ENCODE measurements at regions not wholly inside any gene's neighbourhood (a gene's known extent, or its start where the extent isn't known, plus 50 kb on each side); places are given as distances from the start of the nearest gene placed in this dataset.

DNA sequence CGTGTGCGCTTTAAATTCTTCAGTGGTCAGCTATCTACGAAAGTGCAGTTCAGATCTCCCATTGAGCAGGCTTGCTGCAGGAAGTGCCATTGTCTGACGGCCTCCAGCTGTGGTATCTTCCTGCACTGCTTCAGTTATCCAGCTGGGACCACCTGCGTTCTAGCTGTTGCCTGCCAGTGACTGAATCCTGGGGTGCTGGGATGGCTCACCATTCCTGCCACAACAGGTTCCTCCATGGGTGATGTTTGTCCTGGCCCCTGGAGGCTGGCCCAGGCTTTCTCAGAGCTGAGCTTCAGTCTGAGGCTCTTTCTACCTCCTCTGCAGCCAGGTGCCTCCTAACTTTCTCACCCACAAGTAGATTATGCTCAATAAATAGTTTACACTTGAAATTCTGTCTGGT, 498.5 kb upstream of the HS6ST1 start:
- no peak for DNase-seq (ENCODE audit: low read depth in 4 of 4, low spot score in 3 of 4)

DNA sequence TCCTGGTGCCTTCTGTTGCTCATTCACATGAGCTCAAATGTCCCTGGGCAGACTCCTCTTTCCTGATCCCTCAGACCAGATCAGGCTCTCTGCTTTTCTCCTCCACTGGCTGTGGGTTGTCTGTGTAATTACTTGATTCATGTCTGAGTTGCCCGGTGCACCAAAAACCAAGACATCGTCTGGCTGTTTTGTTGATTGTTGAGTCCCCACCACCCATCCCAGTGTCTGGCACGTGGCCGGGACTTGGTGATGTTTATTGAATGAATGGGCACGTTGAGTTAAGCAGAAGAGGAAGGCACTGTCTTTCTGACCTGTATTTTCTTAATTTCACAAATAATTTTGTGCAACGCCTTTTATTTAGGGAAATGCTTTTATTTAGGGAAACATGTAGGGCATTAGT, 499.1 kb upstream of the HS6ST1 start:
- no peak for DNase-seq (ENCODE audit: low read depth in 4 of 4, low spot score in 3 of 4)

DNA sequence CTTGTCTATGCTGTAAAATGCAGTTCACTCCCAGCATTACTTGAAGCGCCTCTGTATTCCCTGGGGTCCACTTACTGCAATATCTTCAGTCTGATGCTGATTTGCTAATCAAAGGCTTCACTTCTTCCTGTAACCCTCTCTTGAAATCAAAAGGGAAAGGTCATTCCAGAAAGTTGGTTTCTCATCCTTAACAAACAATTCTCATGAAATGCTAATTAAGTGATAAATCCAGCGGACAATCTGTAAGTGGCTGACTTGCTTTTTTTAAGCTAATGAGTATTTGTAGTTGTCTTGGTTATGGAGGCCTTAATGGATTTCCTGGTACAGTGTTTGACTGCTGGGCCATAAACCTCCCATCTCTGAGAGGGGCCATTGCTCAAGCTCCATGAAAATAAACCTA, 499.6 kb upstream of the HS6ST1 start:
- DNase-seq (ENCODE audit: low read depth in 4 of 4, low spot score in 3 of 4): no peak

DNA sequence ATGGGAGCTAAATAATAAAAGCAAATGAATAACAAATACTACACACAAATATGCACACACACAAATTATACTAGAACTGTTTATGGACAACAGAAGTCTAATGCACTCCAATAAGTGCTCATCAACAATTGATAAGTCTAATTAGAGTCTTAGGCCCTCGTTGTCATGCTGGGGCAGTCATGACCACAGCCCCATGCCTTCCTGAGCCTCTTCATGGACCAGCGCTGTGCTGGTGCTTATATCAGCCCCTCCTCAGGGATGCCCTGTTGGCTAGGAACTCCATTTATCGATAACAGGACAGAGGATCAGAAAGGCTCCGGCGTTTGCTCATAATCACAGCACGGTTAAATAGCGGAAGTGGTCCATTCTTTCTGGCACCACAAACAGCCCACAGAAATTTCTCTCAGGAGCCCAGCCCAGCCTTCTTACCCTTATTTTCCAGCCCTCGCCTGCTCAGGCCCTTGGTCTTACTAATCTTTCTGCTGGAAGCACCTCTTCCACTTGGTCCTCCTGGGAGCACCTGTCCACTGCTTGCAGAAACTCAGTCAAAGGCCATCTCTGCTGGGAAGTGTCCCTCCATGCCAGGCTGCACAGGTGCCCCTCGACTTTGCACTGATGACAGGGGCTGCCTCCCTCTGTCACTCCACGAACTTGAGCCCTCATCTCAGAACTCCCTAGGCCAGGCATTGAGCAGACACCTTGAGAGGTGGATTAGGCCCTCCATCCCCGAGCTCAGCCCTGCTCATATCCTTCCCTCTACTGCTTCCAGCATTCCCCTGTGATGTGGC, 500.2 kb upstream of the HS6ST1 start:
- no peak for DNase-seq (ENCODE audit: low read depth in 4 of 4, low spot score in 3 of 4)

DNA sequence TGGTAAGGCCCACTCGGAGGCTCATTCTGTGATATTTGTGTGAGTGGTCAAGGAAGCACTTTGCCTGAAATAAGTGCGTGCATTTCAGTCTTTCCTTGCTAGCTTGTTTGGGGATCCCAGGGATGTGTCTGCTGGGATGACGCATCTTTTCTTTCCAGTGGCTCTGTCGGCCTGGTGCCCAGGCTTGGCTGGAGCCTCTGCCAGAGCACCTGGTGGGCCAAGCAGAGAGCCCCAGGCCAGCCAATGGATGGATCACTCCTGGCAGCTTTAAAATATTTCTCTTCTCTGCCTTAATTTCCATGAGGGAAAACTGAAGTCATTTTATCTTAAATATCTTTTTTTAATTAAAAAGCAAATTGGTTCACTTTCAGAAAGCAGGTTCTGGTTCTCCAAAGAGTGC, 501.8 kb upstream of the HS6ST1 start:
- no peak for DNase-seq (ENCODE audit: low read depth in 4 of 4, low spot score in 3 of 4)

DNA sequence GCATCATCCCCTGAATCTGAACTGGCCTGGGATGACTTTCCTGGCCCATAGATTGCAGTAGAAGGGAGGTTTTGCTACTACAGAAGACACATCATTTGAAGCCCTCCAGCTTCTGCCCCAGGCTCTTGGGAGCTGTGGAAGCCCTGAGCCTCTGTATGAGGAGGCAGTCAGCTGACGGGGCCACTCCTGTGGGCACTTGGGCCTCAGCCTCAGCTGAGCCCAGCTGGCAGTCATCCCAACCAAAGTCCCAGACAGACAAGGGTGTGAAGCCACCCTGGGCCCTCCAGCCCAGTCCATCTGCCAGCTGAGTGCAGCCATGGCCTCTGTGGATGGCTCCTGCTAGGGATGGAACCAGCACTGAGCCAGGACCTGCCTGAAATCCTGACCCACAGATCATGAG, 502.3 kb upstream of the HS6ST1 start:
- DNase-seq (ENCODE audit: low read depth in 4 of 4, low spot score in 3 of 4): no peak

DNA sequence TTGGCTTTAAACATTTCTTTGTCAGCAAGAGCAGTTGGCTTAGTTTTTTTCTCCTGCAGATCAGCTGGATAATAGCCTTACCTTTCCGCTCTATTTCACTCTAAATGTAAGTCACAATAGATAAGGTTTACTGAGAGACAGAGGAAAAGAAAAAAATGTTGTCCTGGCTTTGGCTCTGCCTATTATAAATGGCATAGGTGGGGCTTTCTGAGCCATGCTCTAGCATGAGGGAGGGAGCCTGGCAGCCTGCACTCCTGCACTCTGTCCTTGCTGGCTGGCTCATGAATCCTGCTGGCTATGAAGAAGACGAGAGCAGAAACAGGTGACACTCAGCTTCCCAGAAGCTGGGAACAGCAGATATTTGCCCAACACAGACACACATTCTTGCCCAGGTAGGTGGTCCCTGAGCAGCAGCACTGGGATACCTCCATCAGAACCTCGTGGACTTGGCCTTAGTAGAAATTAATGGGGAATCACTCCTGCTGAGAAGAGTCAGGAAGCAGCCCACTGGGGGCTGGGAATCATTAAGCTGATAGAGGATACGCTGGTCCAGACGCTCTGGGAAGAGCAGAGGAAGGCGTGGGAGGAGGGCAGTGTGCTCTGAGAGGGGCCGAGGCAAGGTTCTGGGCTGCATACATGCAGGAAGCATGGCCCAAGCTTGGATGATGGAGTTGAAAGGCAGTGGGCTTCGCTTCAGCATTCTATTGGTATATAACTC, 514.4 kb upstream of the HS6ST1 start:
- DNase-seq (ENCODE audit: low read depth in 4 of 4, low spot score in 3 of 4): no peak

DNA sequence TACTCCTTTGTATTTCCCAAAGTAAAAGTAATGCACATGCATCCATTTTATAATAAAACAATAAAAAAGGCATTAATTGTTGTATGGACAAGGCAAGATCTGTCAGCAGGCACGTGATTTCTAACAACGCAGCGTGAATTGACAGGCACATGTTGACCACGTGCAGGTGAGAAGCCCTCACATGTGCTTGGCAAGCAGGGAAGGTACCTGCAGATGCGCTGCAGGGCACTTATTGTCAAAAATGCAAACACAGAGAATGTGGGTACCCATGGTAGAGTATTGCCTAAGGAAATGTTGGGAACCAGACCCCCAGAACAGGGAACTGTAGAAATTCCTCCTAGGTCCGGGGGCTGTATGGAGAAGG, 515.0 kb upstream of the HS6ST1 start:
- no peak for DNase-seq (ENCODE audit: low read depth in 4 of 4, low spot score in 3 of 4)

DNA sequence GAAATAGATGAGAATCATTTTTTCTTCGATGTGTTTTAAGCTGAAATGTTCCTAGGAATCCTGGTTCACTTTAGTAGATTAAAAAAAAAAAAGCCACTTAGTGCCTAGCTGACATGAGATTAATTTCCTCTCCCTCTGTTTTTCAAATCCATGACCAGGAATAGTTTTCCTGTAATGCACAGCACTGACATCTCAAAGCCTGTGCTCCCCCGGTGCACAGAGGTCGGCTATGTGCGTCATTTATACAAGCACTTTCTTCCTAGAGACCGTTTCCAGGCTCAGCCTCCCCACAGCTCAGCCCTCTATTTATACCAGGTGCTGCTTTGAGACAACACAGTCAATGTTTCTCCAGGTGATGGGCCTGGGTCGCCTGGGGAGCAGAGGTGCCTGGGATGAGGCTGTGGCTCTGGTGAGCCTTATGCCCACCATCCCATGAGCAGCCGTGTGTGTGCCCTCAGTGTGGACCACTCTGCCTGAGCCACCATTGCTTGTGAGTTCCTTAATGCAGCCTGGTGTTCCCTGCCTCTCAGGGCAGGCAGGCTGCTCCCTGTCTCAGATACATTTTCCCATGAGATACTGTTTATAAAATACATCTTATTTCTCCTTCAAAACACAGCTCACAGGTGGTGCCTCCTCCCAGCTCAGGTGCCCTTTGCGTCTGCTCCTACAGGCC, 515.7 kb upstream of the HS6ST1 start:
- peak in 1 of 4 donors; percentile 7 for DNase-seq (ENCODE audit: low read depth in 4 of 4, low spot score in 3 of 4)

DNA sequence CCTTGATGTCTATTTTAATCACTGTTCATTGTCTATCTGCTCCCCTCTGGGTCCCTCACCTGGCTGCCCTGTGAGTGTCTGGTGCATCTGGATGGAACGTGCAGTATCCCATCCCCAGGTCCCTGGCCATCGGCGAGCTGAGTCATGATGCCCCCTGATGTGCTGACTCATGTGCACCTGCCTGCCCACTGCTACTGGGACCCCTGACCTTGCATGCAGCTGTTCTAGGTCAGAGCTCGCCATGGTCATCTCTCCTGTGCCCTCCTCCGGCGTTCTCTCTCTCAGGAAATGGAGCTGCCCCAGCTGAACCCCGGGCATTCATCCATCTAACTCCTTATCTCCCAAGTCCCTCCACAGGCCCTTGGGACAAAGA, 516.2 kb upstream of the HS6ST1 start:
- DNase-seq (ENCODE audit: low read depth in 4 of 4, low spot score in 3 of 4): no peak

DNA sequence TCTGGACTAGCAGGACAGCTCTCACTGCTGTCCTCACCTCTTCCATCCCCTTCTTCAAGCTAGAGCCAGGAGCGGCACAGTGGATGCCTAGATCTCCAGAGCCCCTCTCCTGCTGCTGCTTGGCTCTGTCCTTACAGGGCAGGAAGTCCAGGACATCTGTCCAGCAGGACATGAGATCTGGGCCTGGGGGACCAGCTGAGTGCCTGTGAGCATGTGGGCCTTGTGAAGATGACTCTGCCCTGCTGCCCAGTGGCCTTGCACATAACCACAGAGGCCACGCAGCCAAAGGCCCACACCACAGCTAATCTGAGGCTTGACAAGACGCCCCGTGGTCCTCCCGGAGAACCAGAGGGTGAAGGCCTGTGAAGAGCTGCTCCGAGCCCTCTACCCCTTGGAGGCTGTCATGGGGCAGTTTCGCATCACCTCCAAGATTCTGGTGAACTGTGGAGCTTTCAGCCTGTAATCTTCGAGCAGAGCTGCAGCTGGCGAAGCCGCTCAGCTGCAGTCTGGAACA, 516.7 kb upstream of the HS6ST1 start:
- DNase-seq (ENCODE audit: low read depth in 4 of 4, low spot score in 3 of 4): no peak

DNA sequence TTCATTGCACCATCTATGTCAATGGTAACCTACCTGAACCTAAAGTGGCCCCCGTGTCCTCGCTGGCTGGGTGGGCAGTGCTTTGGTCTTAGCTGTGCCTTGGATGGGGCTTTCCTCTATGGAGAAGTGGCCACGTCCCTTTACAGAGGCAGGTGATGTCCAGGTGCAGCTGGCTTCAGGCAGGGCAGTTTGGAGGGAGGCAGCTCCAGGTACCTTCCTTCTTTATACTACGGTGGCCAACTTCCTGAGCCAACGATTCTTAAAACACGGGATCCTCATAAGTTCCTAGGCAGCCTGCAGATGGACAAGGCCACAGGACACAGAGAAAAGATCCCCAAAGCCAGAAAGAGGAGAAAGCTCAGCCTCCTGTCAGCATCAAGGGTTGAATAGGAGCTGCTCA, 517.3 kb upstream of the HS6ST1 start:
- no peak for DNase-seq (ENCODE audit: low read depth in 4 of 4, low spot score in 3 of 4)

DNA sequence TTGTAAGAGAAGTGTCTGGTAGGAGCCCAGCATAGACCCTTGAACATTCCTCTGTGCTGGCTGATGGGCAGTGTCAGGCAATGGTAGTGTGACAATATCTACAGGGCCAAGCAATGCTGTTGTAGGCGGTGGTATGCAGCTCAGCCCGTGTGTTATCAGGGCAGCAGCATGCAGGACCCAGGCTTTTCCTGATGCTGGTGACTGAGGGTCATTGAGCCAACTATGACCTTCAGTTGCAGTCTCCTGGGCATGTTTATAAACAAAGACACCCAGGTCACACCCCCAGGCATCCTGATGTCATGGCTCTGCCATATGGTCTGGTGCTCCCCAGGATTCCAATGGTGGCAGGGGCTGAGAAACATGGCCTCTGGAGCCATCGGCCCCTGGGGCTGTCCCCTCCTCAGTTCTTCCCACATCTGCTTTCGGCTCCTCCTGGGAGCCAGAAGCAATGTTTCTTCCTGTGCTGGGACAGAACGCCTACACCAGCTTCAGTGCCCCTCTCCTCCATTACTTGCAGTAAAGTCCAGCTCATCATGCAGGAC, 518.0 kb upstream of the HS6ST1 start:
- DNase-seq (ENCODE audit: low read depth in 4 of 4, low spot score in 3 of 4): no peak

DNA sequence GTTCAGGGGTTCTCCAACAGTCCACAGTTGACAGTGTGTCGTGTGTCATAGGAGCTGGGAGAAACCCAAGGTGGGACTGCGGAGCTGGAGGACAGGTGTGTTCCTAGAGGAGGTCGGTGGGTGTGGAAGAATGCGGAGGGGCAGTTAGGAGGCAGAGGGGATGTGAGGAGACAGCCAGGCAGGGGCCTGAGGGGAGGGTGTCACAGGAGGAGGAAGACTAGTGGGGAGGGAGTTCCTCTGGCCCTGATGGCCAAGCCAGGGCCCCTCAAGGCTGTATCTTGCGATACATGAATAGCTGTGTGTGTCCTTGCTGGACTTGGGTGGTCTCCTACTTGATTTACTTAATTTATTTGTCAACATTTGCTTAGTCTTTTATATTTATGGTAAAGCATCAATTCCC, 519.6 kb upstream of the HS6ST1 start:
- no peak for DNase-seq (ENCODE audit: low read depth in 4 of 4, low spot score in 3 of 4)

DNA sequence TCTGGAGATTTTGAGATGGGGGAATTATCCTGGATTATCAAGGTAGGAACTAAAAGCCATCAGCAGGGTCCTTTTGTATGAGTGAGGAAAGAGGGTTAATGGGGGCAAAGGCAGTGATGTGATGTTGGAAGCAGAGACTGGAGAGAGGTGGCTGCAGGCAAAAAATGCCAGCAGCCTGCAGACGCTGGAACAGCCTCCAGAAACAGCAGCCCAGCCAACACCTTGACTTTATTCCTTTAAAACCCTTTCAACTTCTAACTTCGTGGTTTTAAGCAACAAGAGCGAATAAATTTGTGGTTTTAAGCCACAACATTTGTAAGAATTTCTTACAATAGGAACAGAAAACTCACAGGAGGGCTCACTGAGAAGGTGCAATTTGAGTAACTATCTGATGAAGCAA, 523.1 kb upstream of the HS6ST1 start:
- no peak for DNase-seq (ENCODE audit: low read depth in 4 of 4, low spot score in 3 of 4)

DNA sequence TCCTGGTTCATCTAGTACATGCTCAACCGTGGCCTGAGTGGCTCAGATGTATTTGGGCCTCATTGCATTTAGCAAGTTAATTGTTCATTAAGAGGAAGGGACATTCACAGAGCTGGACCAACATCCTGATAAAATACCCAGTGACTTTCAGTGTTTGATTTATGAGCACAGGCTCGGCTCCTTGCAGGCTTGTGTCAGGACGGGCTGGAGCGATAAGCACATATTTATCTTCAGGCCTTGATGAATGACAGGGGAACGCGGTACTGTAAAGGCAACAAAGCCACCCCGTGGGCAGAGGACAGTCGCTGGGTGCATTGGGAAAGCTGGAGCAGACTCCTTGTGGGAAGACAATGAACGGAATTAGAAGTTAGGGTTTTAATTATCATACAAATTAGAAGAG, 548.6 kb upstream of the HS6ST1 start:
- DNase-seq (ENCODE audit: low read depth in 4 of 4, low spot score in 3 of 4): no peak

DNA sequence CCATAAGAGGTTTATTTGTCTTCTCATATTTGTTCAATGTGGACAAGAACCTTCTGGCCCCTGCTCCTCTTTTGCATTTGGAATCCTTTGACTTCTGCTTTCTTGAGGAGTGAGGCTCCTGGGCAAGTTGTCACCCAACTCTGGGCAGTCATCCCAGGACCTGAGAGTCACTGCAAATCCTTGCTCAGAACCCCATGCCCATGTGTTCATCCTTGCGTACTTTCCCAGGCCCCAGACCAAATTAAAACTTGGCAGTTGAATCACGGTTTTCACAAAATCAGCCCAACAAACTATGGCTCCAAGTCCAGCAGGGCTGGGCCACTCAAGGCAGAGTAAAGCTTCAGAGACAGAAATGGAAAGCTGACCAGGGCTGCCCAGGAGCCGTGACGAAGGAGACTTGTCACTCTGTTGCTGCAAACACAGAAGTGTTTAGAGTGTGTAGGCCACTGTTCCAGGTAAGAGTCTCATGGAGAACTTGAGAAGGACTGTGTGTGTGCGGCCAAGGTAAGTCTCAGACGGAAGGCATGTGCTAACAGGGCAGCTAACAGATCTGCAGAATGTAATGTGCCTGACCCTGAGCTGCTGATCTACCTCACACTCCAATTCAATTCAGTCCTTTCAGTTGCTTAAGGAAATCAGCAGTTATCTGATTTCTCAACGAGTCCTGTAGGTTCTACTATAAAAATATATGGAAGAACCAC, 549.4 kb upstream of the HS6ST1 start:
- DNase-seq (ENCODE audit: low read depth in 4 of 4, low spot score in 3 of 4): no peak

DNA sequence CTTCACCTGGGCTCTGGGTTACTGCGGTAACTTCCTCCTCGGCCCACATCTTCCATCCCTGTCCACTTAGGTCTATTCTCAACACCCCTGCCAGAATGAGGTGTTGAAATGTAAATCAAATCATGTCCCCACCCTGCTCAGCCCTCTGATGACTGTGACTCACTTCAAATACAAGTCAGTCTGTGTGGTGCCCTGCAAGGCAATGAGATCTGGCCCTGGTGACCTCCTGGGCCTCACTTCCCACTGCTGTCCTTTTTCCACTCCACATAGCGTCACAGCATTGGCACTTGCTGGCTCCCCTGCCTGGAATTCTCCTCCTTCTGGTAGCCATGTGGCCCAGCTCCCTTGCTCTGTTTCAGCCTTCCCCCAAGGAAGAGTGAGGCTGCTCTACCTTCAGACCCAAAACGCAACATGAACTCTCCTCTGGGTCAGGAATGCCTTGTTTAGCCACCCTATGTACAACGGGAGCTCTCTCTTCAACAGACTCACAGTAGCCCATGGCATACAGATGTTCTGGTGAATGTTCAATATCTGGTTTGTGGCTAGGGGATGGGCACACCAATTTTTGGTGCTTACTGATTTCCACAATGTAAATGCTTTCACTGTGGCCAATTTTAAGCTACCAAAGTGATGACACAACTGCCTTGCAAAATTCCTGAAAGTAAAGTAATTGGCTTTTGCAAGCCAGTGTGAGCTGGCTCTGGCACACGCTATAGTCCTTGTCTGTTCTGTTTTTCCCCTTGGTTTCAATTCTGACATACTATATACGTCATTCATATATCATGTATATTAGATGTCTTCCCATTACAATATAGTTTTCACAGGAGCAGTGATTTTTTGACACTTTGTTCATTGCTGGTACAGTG, 550.3 kb upstream of the HS6ST1 start:
- no peak for DNase-seq (ENCODE audit: low read depth in 4 of 4, low spot score in 3 of 4)

DNA sequence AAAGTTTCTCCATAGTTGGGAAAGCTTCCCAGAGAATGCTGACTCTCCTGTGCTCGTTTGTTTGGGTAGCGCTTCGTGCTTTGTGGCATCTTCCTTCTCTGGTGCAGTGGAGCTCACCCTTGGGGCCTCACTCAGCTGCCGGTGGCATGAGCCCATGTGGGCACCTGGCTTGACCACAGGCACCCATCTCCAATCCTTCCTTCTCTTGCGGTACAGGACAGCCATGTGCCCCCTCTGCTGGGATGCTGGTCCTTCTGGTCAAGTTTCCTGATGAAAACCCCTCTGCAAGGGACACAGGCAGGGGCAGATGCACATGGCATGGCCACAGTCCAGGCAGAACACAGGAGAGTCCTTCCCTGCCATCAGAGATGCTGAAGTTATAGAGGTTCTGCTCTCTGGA, 555.9 kb upstream of the HS6ST1 start:
- DNase-seq (ENCODE audit: low read depth in 4 of 4, low spot score in 3 of 4): no peak
